MM.1S (cell line): ENCODE measurements at regions not wholly inside any gene's neighbourhood (a gene's known extent, or its start where the extent isn't known, plus 50 kb on each side); places are given as distances from the start of the nearest gene placed in this dataset.

ENCODE experiments used
- DNase-seq: peaks from one replicate; pipeline ENCODE4 v3.0.0-alpha.2; 2015
- H2AFZ ChIP-seq: fragments of 300-600 bp; sonication (generic); 2 replicates; pipeline ENCODE4 v1.6.0; 2016; ENCODE audit warnings: antibody characterized with exemption, low read length
- H3F3A ChIP-seq: fragments of 300-600 bp; sonication (generic); 2 replicates; pipeline ENCODE4 v1.6.1; 2016; ENCODE audit warnings: mild to moderate bottlenecking, antibody characterized with exemption, low read length, moderate library complexity, mixed read lengths; ENCODE audit not compliant: insufficient read depth
- H3K27ac ChIP-seq: fragments of 300-600 bp; sonication (generic); 2 replicates; pipeline ENCODE4 v1.5.1; 2016; ENCODE audit warnings: mild to moderate bottlenecking, low read length
- H3K27me3 ChIP-seq: fragments of 300-600 bp; sonication (generic); replicated peaks from 2 replicates; pipeline ENCODE4 v1.6.0; 2016; ENCODE audit warnings: low read length; ENCODE audit not compliant: insufficient read depth
- H3K36me3 ChIP-seq: fragments of 300-600 bp; sonication (generic); replicated peaks from 2 replicates; pipeline ENCODE4 v1.6.1; 2016; ENCODE audit warnings: mild to moderate bottlenecking, low read length, mixed read lengths; ENCODE audit not compliant: insufficient read depth
- H3K4me1 ChIP-seq: fragments of 300-600 bp; sonication (generic); 2 replicates; pipeline ENCODE4 v1.6.1; 2016; ENCODE audit warnings: low read length, mixed read lengths
- H3K4me2 ChIP-seq: fragments of 300-600 bp; sonication (generic); 2 replicates; pipeline ENCODE4 v1.6.0; 2016; ENCODE audit warnings: low read depth, low read length
- H3K4me3 ChIP-seq: fragments of 300-600 bp; sonication (generic); 2 replicates; pipeline ENCODE4 v1.5.1; 2016; ENCODE audit warnings: low read length, mixed read lengths
- H3K79me2 ChIP-seq: fragments of 300-600 bp; sonication (generic); 2 replicates; pipeline ENCODE4 v1.6.1; 2016; ENCODE audit warnings: mixed run types, low read length, mixed read lengths
- H3K9ac ChIP-seq: fragments of 300-600 bp; sonication (generic); 2 replicates; pipeline ENCODE4 v1.6.1; 2016; ENCODE audit warnings: low read length, mixed read lengths
- H3K9me2 ChIP-seq: fragments of 300-600 bp; sonication (generic); replicated peaks from 2 replicates; pipeline ENCODE4 v1.6.1; 2016; ENCODE audit warnings: mild to moderate bottlenecking, low read length, mixed read lengths; ENCODE audit not compliant: insufficient read depth
- H3K9me3 ChIP-seq: fragments of 300-600 bp; sonication (generic); replicated peaks from 2 replicates; pipeline ENCODE4 v1.6.1; 2016; ENCODE audit warnings: mild to moderate bottlenecking, low read length, mixed read lengths; ENCODE audit not compliant: insufficient read depth
- H4K20me1 ChIP-seq: fragments of 300-600 bp; sonication (generic); 2 replicates; pipeline ENCODE4 v1.6.1; 2016; ENCODE audit warnings: mild to moderate bottlenecking, low read length, moderate library complexity, mixed read lengths; ENCODE audit not compliant: insufficient read depth
- CTCF ChIP-seq: fragments of 300-600 bp; sonication (generic); IDR thresholded peaks from 2 replicates; pipeline ENCODE4 v1.5.1; 2016; ENCODE audit warnings: antibody characterized with exemption, low read length, mixed read lengths
- EZH2 ChIP-seq: fragments of 300-600 bp; sonication (generic); optimal IDR thresholded peaks from 2 replicates; pipeline ENCODE3; 2017; ENCODE audit warnings: low read depth, mild to moderate bottlenecking, antibody characterized with exemption, low read length, mixed read lengths
- EZH2phosphoT487 ChIP-seq: fragments of 300-600 bp; sonication (generic); IDR thresholded peaks from 2 replicates; pipeline ENCODE4 v1.6.1; 2018; ENCODE audit warnings: antibody characterized with exemption, low read length

- no peak for DNase-seq
- no peaks in the 10 kb centered on the region for H3K9me2 ChIP-seq
- H3K27ac ChIP-seq, result no peak overlapping the region
- H4K20me1 ChIP-seq, result no peaks in the 10 kb centered on the region
- no peaks in the 10 kb centered on the region for H3K9me3 ChIP-seq
- no peak overlapping the region for H3K4me2 ChIP-seq
- no peaks in the 10 kb centered on the region for H3F3A ChIP-seq
- no peak for TF ChIP-seq EZH2
- no peak for TF ChIP-seq CTCF
- TF ChIP-seq EZH2phosphoT487, result no peak
- H3K4me1 ChIP-seq, result no peaks in the 10 kb centered on the region
- no peak overlapping the region for H2AFZ ChIP-seq
- no peaks in the 10 kb centered on the region for H3K27me3 ChIP-seq
- no peaks in the 10 kb centered on the region for H3K36me3 ChIP-seq
- no peaks in the 10 kb centered on the region for H3K79me2 ChIP-seq
- no peak overlapping the region for H3K9ac ChIP-seq
- no peak overlapping the region for H3K4me3 ChIP-seq
Observed at GRCh38 chr5:110951373-110951791, 120.1 kb upstream of the TSLP start.

GRCh38 chr5:110956280-110956912 lies 115.1 kb upstream of the TSLP start:
- Histone ChIP-seq H3K9me3 (no peaks in the 10 kb centered on the region), H3K27me3 (no peaks in the 10 kb centered on the region)
- no peak for DNase-seq

DNA sequence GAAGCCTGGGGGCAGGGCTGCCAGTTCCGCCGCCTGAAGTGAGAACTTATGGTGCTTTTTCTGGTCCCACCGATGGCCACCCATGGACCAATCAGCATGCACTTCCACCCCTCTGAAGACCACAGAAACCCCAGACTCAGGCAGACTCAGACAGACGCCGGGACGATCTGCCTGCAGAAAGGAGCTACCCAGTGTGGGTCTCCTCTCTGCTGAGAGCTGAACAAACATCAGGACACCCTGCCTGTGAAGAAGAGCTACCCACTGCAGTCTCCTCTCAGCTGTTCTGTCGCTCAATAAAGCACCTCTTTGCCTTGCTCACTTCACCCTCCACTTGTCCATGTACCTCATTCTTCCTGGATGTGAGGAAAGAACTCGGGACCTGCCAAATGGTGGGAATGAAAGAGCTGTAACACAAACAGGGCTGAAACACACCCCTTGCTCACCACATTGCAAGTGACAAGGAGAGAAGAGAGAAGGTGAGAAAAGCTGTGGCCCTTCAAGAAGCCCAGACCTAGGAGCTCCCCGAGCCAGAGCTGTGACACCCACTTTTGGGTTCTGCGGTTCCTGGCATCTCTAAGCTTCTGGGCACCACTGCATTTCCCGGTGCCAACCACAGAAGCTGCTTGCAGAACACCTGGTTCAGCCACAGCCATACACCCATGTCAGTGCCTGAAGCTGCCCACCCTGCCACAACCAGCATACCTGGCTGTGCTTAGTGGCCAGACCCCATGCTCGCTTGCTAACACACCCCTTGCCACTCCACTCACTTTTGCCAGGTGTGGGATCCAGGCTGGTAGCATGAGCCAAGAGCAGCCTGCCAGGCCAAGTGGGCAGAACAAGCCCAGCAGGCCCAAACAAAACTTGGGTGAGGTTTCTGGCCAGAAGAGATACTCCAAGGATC lies 114.3 kb upstream of the TSLP start:
- Histone ChIP-seq H3F3A (no peaks in the 10 kb centered on the region), H3K4me3 (no peak overlapping the region), H2AFZ (no peak overlapping the region), H3K27me3 (no peaks in the 10 kb centered on the region), H3K9ac (no peak overlapping the region), H3K9me3 (no peaks in the 10 kb centered on the region), H4K20me1 (no peaks in the 10 kb centered on the region), H3K4me2 (no peak overlapping the region), H3K79me2 (no peaks in the 10 kb centered on the region), H3K4me1 (no peaks in the 10 kb centered on the region), H3K27ac (no peak overlapping the region), H3K36me3 (no peaks in the 10 kb centered on the region), H3K9me2 (no peaks in the 10 kb centered on the region)
- no peak for DNase-seq
- TF ChIP-seq EZH2, result no peak
- TF ChIP-seq CTCF, result no peak
- TF ChIP-seq EZH2phosphoT487, result no peak

More at GRCh38 chr5:110956280-110956912, 115.1 kb upstream of the TSLP start:
- no peak overlapping the region for H3K27ac ChIP-seq
- H3K9me2 ChIP-seq, result no peaks in the 10 kb centered on the region
- H2AFZ ChIP-seq, result no peak overlapping the region
- TF ChIP-seq CTCF (no peak), EZH2phosphoT487 (no peak), EZH2 (no peak)
- no peaks in the 10 kb centered on the region for H3F3A ChIP-seq
- H3K4me3 ChIP-seq, result no peak overlapping the region
- no peaks in the 10 kb centered on the region for H3K79me2 ChIP-seq
- no peaks in the 10 kb centered on the region for H4K20me1 ChIP-seq
- H3K9ac ChIP-seq, result no peak overlapping the region
- no peak overlapping the region for H3K4me2 ChIP-seq
- H3K36me3 ChIP-seq, result no peaks in the 10 kb centered on the region
- no peaks in the 10 kb centered on the region for H3K4me1 ChIP-seq
